Astrocyte (in vitro differentiated cells and primary cell): ENCODE measurements at regions not wholly inside any gene's neighbourhood (a gene's known extent, or its start where the extent isn't known, plus 50 kb on each side); places are given as distances from the start of the nearest gene placed in this dataset.
A peak's percentile ranks its signal among the peaks of the same experiment; 100 is the strongest.

Source experiments
- DNase-seq: peaks from one replicate; pipeline ENCODE4 v3.0.0-alpha.2; 2010; ENCODE audit warnings: low read depth
- FAIRE-seq: peaks from 2 replicates; lab custom pipeline; 2011; peaks lifted over from hg19 to GRCh38; lab: Jason Lieb, UNC
- H2AFZ ChIP-seq: 2 replicates; pipeline ENCODE4 v1.6.0; 2012; ENCODE audit warnings: low read depth, low read length, inconsistent platforms
- H3K27ac ChIP-seq: 2 replicates; pipeline ENCODE4 v1.5.1; 2011; ENCODE audit warnings: low read depth, low read length, inconsistent platforms
- H3K27me3 ChIP-seq: 2 replicates; pipeline ENCODE4 v1.6.0; 2011; ENCODE audit warnings: low read length, inconsistent platforms; ENCODE audit not compliant: insufficient read depth
- H3K36me3 ChIP-seq: 2 replicates; pipeline ENCODE4 v1.5.1; 2011; ENCODE audit warnings: low read length, inconsistent platforms; ENCODE audit not compliant: insufficient read depth
- H3K4me1 ChIP-seq: 2 replicates; pipeline ENCODE4 v1.5.1; 2011; ENCODE audit warnings: low read length, inconsistent platforms; ENCODE audit not compliant: insufficient read depth
- H3K4me2 ChIP-seq: 2 replicates; pipeline ENCODE4 v1.6.0; 2012; ENCODE audit warnings: low read length, inconsistent platforms
- H3K4me3 ChIP-seq: 2 replicates; pipeline ENCODE4 v1.5.1; 2011; ENCODE audit warnings: low read depth, mild to moderate bottlenecking, low read length, inconsistent platforms; ENCODE audit not compliant: insufficient read depth
- H3K79me2 ChIP-seq: 2 replicates; pipeline ENCODE4 v1.6.0; 2012; ENCODE audit warnings: mild to moderate bottlenecking, low read length, inconsistent platforms; ENCODE audit not compliant: insufficient read depth
- H3K9ac ChIP-seq: 2 replicates; pipeline ENCODE4 v1.6.0; 2012; ENCODE audit warnings: mild to moderate bottlenecking, low read length, inconsistent platforms
- H3K9me3 ChIP-seq: 2 replicates; pipeline ENCODE4 v1.5.1; 2012; ENCODE audit warnings: low read depth, mild to moderate bottlenecking, low read length, inconsistent platforms; ENCODE audit not compliant: insufficient read depth
- H4K20me1 ChIP-seq: 2 replicates; pipeline ENCODE4 v1.6.0; 2012; ENCODE audit warnings: low read length, inconsistent platforms; ENCODE audit not compliant: insufficient read depth
- H3K27ac Mint-ChIP-seq: one replicate; pipeline ENCODE4 v1.8.0; 2021; ENCODE audit warnings: mild to moderate bottlenecking, mixed read lengths; ENCODE audit not compliant: unreplicated experiment
- H3K27me3 Mint-ChIP-seq: one replicate; pipeline ENCODE4 v1.8.0; 2021; ENCODE audit warnings: low read depth, mixed read lengths; ENCODE audit not compliant: unreplicated experiment
- H3K36me3 Mint-ChIP-seq: one replicate; pipeline ENCODE4 v1.8.0; 2021; ENCODE audit warnings: low read depth, mixed read lengths; ENCODE audit not compliant: unreplicated experiment
- H3K4me1 Mint-ChIP-seq: one replicate; pipeline ENCODE4 v1.8.0; 2021; ENCODE audit warnings: low read depth, mixed read lengths; ENCODE audit not compliant: unreplicated experiment
- H3K4me3 Mint-ChIP-seq: one replicate; pipeline ENCODE4 v1.8.0; 2021; ENCODE audit warnings: mild to moderate bottlenecking, moderate library complexity, mixed read lengths; ENCODE audit not compliant: unreplicated experiment
- H3K9me3 Mint-ChIP-seq: one replicate; pipeline ENCODE4 v1.8.0; 2021; ENCODE audit warnings: mild to moderate bottlenecking, mixed read lengths; ENCODE audit not compliant: unreplicated experiment
- CTCF ChIP-seq: IDR thresholded peaks from 2 replicates; pipeline ENCODE4 v1.5.1; 2011; ENCODE audit warnings: low read depth, mild to moderate bottlenecking, inconsistent platforms, low read length, moderate library complexity; ENCODE audit not compliant: insufficient read depth
- EZH2 ChIP-seq: IDR thresholded peaks from 2 replicates; pipeline ENCODE4 v1.6.1; 2012; ENCODE audit warnings: mild to moderate bottlenecking, low read length, inconsistent platforms; ENCODE audit not compliant: insufficient read depth

GRCh38 chr9:87141124-87141523 lies 193.8 kb upstream of the GAS1 start:
- TF ChIP-seq CTCF (no peak), EZH2 (no peak)
- Mint-ChIP-seq H3K9me3 (peaks cover 4% of the 10 kb centered on the region), H3K36me3 (no peaks in the 10 kb centered on the region), H3K27ac (no peak overlapping the region), H3K4me1 (peaks cover 2% of the 10 kb centered on the region), H3K4me3 (no peak overlapping the region), H3K27me3 (peaks cover 26% of the 10 kb centered on the region)
- no peaks in the 10 kb centered on the region for H4K20me1 ChIP-seq
- no peak overlapping the region for H3K4me3 ChIP-seq
- H2AFZ ChIP-seq = no peak overlapping the region
- DNase-seq (no peak), FAIRE-seq (no peak)
- H3K9me3 ChIP-seq = no peaks in the 10 kb centered on the region
- no peak overlapping the region for H3K4me2 ChIP-seq
- peaks cover 13% of the 10 kb centered on the region for H3K27me3 ChIP-seq
- H3K79me2 ChIP-seq = no peaks in the 10 kb centered on the region
- H3K27ac ChIP-seq = no peak overlapping the region
- no peaks in the 10 kb centered on the region for H3K4me1 ChIP-seq
- no peaks in the 10 kb centered on the region for H3K36me3 ChIP-seq
- no peak overlapping the region for H3K9ac ChIP-seq

- Mint-ChIP-seq H3K27me3 (peaks cover 7% of the 10 kb centered on the region), H3K4me1 (peaks cover 5% of the 10 kb centered on the region), H3K4me3 (no peak overlapping the region), H3K9me3 (peaks cover 8% of the 10 kb centered on the region), H3K27ac (no peak overlapping the region), H3K36me3 (no peaks in the 10 kb centered on the region)
- FAIRE-seq = peak; percentile 68
- H3K9ac ChIP-seq = no peak overlapping the region
- H3K4me1 ChIP-seq = peaks cover 7% of the 10 kb centered on the region
- DNase-seq = no peak
- H3K27me3 ChIP-seq = peaks cover 3% of the 10 kb centered on the region
- H3K79me2 ChIP-seq = no peaks in the 10 kb centered on the region
- H3K4me2 ChIP-seq = no peak overlapping the region
- TF ChIP-seq EZH2 (no peak), CTCF (no peak)
- no peak overlapping the region for H3K4me3 ChIP-seq
- H3K9me3 ChIP-seq = no peaks in the 10 kb centered on the region
- no peak overlapping the region for H2AFZ ChIP-seq
- no peak overlapping the region for H3K27ac ChIP-seq
- no peaks in the 10 kb centered on the region for H4K20me1 ChIP-seq
- no peaks in the 10 kb centered on the region for H3K36me3 ChIP-seq
These were observed 199.6 kb upstream of the GAS1 start for GRCh38 chr9:87146933-87147332.

- no peaks in the 10 kb centered on the region for H3K9me3 ChIP-seq
- Mint-ChIP-seq H3K4me3 (no peak overlapping the region), H3K27ac (peak overlapping the region; percentile 99), H3K9me3 (peaks cover 6% of the 10 kb centered on the region), H3K4me1 (peaks cover 5% of the 10 kb centered on the region), H3K36me3 (no peaks in the 10 kb centered on the region), H3K27me3 (peaks cover 5% of the 10 kb centered on the region)
- FAIRE-seq (peak; percentile 45), DNase-seq (no peak)
- peak overlapping the region; percentile 80 for H3K9ac ChIP-seq
- H3K27ac ChIP-seq = peak overlapping the region; percentile 51
- H3K79me2 ChIP-seq = no peaks in the 10 kb centered on the region
- TF ChIP-seq CTCF = no peak
- no peak for TF ChIP-seq EZH2
- peak overlapping the region; percentile 43 for H3K4me3 ChIP-seq
- no peaks in the 10 kb centered on the region for H4K20me1 ChIP-seq
- H3K4me2 ChIP-seq = peak overlapping the region; percentile 81
- H3K4me1 ChIP-seq = peaks cover 7% of the 10 kb centered on the region
- peak overlapping the region; percentile 97 for H2AFZ ChIP-seq
- H3K27me3 ChIP-seq = peaks cover 3% of the 10 kb centered on the region
- H3K36me3 ChIP-seq = no peaks in the 10 kb centered on the region
These were observed 200.5 kb upstream of the GAS1 start for GRCh38 chr9:87147839-87148238.
